H9 (cell line): ENCODE measurements at regions not wholly inside any gene's neighbourhood (a gene's known extent, or its start where the extent isn't known, plus 50 kb on each side); places are given as distances from the start of the nearest gene placed in this dataset.

Experiments
- DNase-seq: peaks from one replicate; pipeline ENCODE4 v3.0.0-alpha.2; 2017
- H2AFZ ChIP-seq: one replicate; pipeline ENCODE4 v1.6.1; 2013; ENCODE audit warnings: mild to moderate bottlenecking, low read length, control low read depth, moderate library complexity
- H2AK5ac ChIP-seq: 2 replicates; pipeline ENCODE4 v1.6.1; 2013; ENCODE audit warnings: low read length, control low read depth, mixed read lengths; ENCODE audit not compliant: insufficient read length
- H2BK120ac ChIP-seq: one replicate; pipeline ENCODE4 v1.6.1; 2013; ENCODE audit warnings: low read depth, mild to moderate bottlenecking, low read length, control low read depth, inconsistent platforms; ENCODE audit not compliant: poor library complexity, severe bottlenecking
- H2BK12ac ChIP-seq: 2 replicates; pipeline ENCODE4 v1.6.1; 2013; ENCODE audit warnings: low read length, control low read depth, mixed read lengths, low read depth; ENCODE audit not compliant: insufficient read length
- H2BK15ac ChIP-seq: 2 replicates; pipeline ENCODE4 v1.6.1; 2013; ENCODE audit warnings: low read depth, low read length, control low read depth
- H2BK20ac ChIP-seq: one replicate; pipeline ENCODE4 v1.6.1; 2013; ENCODE audit warnings: low read depth, mild to moderate bottlenecking, low read length, control low read depth, inconsistent platforms; ENCODE audit not compliant: poor library complexity, severe bottlenecking
- H2BK5ac ChIP-seq: 2 replicates; pipeline ENCODE4 v1.6.1; 2013; ENCODE audit warnings: low read length, control low read depth, mixed read lengths; ENCODE audit not compliant: insufficient read length
- H3K14ac ChIP-seq: 2 replicates; pipeline ENCODE4 v1.6.1; 2013; ENCODE audit warnings: low read length, control low read depth; ENCODE audit not compliant: insufficient read depth
- H3K18ac ChIP-seq: 2 replicates; pipeline ENCODE4 v1.6.1; 2013; ENCODE audit warnings: low read depth, mild to moderate bottlenecking, mixed read lengths, low read length, control low read depth; ENCODE audit not compliant: insufficient read length
- H3K23ac ChIP-seq: 2 replicates; pipeline ENCODE4 v1.6.1; 2013; ENCODE audit warnings: low read length, control low read depth, mixed read lengths, low read depth; ENCODE audit not compliant: insufficient read length
- H3K23me2 ChIP-seq: 2 replicates; pipeline ENCODE4 v1.6.1; 2013; ENCODE audit warnings: low read depth, mild to moderate bottlenecking, mixed read lengths, low read length, control low read depth; ENCODE audit not compliant: insufficient read length, poor library complexity, severe bottlenecking
- H3K27ac ChIP-seq: 2 replicates; pipeline ENCODE4 v1.5.1; 2013; ENCODE audit warnings: low read length, control low read depth, mixed read lengths, low read depth; ENCODE audit not compliant: insufficient read length
- H3K27me3 ChIP-seq: 2 replicates; pipeline ENCODE4 v1.6.1; 2013; ENCODE audit warnings: low read length, control low read depth, inconsistent platforms; ENCODE audit not compliant: insufficient read depth
- H3K4ac ChIP-seq: 2 replicates; pipeline ENCODE4 v1.6.1; 2013; ENCODE audit warnings: low read depth, mild to moderate bottlenecking, control low read depth, inconsistent platforms, low read length, moderate library complexity
- H3K4me1 ChIP-seq: 2 replicates; pipeline ENCODE4 v1.6.1; 2013; ENCODE audit warnings: low read length, control low read depth, inconsistent platforms; ENCODE audit not compliant: insufficient read depth
- H3K4me2 ChIP-seq: 2 replicates; pipeline ENCODE4 v1.6.1; 2013; ENCODE audit warnings: low read length, control low read depth, mixed read lengths; ENCODE audit not compliant: insufficient read length, insufficient read depth
- H3K56ac ChIP-seq: 2 replicates; pipeline ENCODE4 v1.6.1; 2013; ENCODE audit warnings: low read depth, mild to moderate bottlenecking, mixed read lengths, low read length, control low read depth; ENCODE audit not compliant: insufficient read length
- H3K79me1 ChIP-seq: 2 replicates; pipeline ENCODE4 v1.6.1; 2013; ENCODE audit warnings: low read depth, mild to moderate bottlenecking, moderate library complexity, low read length, control low read depth, inconsistent platforms; ENCODE audit not compliant: insufficient read depth, poor library complexity, severe bottlenecking
- H3K79me2 ChIP-seq: 2 replicates; pipeline ENCODE4 v1.6.1; 2013; ENCODE audit warnings: low read length, control low read depth, inconsistent platforms; ENCODE audit not compliant: insufficient read depth
- H3K9ac ChIP-seq: 2 replicates; pipeline ENCODE4 v1.6.1; 2013; ENCODE audit warnings: low read length, control low read depth, mixed read lengths; ENCODE audit not compliant: insufficient read length; ENCODE audit errors: extremely low read depth
- H3K9me3 ChIP-seq: one replicate; pipeline ENCODE4 v1.6.1; 2013; ENCODE audit warnings: low read depth, low read length, inconsistent platforms; ENCODE audit not compliant: control insufficient read depth
- H3T11ph ChIP-seq: one replicate; pipeline ENCODE4 v1.6.1; 2013; ENCODE audit warnings: mild to moderate bottlenecking, low read length, control low read depth, inconsistent platforms
- H4K20me1 ChIP-seq: one replicate; pipeline ENCODE4 v1.6.1; 2013; ENCODE audit not compliant: control insufficient read depth, insufficient read length, insufficient read depth
- H4K5ac ChIP-seq: 2 replicates; pipeline ENCODE4 v1.6.1; 2013; ENCODE audit warnings: low read depth, mild to moderate bottlenecking, mixed read lengths, low read length, control low read depth; ENCODE audit not compliant: insufficient read length
- H4K8ac ChIP-seq: replicated peaks from 2 replicates; pipeline ENCODE4 v1.6.1; 2013; ENCODE audit warnings: low read length, control low read depth, mixed read lengths, low read depth; ENCODE audit not compliant: insufficient read length
- H4K91ac ChIP-seq: 2 replicates; pipeline ENCODE4 v1.6.1; 2013; ENCODE audit warnings: low read depth, mild to moderate bottlenecking, moderate library complexity, mixed read lengths, low read length, control low read depth; ENCODE audit not compliant: insufficient read length
- H3K27ac Mint-ChIP-seq, 3 experiments: 2 replicates in 2 of 3; 3 replicates in 1 of 3; pipeline ENCODE4 v1.8.0; 2020 to 2021; ENCODE audit warnings: mixed read lengths in 3 of 3, mild to moderate bottlenecking in 1 of 3, moderate library complexity in 1 of 3
- H3K27me3 Mint-ChIP-seq: 2 replicates; pipeline ENCODE4 v1.8.0; 2021; ENCODE audit warnings: low read depth, mild to moderate bottlenecking, moderate library complexity, mixed read lengths
- H3K36me3 Mint-ChIP-seq, 3 experiments: 2 replicates in 2 of 3; 3 replicates in 1 of 3; pipeline ENCODE4 v1.8.0; 2020 to 2021; ENCODE audit warnings: low read depth in 3 of 3, mixed read lengths in 3 of 3; ENCODE audit not compliant: insufficient read depth in 1 of 3
- H3K4me1 Mint-ChIP-seq, 2 experiments: 2 replicates each; pipeline ENCODE4 v1.8.0; 2020; ENCODE audit warnings: mixed read lengths in 2 of 2
- H3K4me3 Mint-ChIP-seq, 2 experiments: 2 replicates in 1 of 2; 3 replicates in 1 of 2; pipeline ENCODE4 v1.8.0; 2020 to 2021; ENCODE audit warnings: mild to moderate bottlenecking in 2 of 2, mixed read lengths in 2 of 2, moderate library complexity in 1 of 2
- H3K9me3 Mint-ChIP-seq, 2 experiments: 2 replicates in 1 of 2; 3 replicates in 1 of 2; pipeline ENCODE4 v1.8.0; 2020; ENCODE audit warnings: mild to moderate bottlenecking in 2 of 2, mixed read lengths in 2 of 2, moderate library complexity in 1 of 2
- WGBS: extraction: QIAGEN DNeasy Blood & Tissue Kit; methylation state at CpG from one replicate; pipeline ENCODE4 v1.1.7; 2013; ENCODE audit warnings: missing lambda C conversion rate, low lambda C conversion rate, mixed read lengths; ENCODE audit not compliant: insufficient read length; ENCODE audit errors: extremely low coverage; 5-methylcytosine and 5-hydroxymethylcytosine counted together
- TF ChIP-seq, protein P1 (sequence below): fragments of 200-600 bp; sonication (generic); conservative IDR thresholded peaks from 3 replicates; pipeline ENCODE4 v1.8.0; 2021; ENCODE audit warnings: antibody characterized with exemption, mild to moderate bottlenecking

DNA sequence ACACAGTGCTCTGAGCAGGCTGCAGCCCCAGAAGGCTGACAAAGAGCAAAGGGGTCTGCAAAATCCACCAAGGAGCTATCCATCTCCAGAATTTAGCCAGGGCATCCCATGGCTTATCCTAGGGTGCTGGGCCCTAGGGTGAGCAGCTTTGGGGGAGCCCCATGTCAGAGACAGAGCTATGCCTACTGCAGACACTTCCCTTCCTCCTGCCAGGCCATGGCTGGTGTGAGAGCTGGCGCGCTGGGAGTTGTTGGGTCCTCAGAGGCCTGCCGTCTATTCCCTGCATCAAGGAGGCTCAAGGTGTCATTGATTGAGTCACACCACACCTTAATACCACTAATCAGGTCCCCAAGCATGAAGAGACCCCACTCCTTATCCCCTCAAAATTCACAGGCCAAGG, 85.3 kb upstream of the TP53I11 start:
- Mint-ChIP-seq H3K27ac (peak overlapping the region in 1 of 3 experiments; percentile 41; a peak in 1 of 7 replicates), H3K36me3 (peaks cover 0 to 16% (median 5%) of the 10 kb centered on the region in 3 experiments; a peak in 4 of 7 replicates), H3K9me3 (peaks cover 8 to 14% of the 10 kb centered on the region in 2 experiments; a peak in 4 of 5 replicates), H3K4me3 (no peak overlapping the region), H3K27me3 (peaks cover 8% of the 10 kb centered on the region), H3K4me1 (no peaks in the 10 kb centered on the region)
- Histone ChIP-seq H3K4me2 (no peak overlapping the region), H4K91ac (no peak overlapping the region), H2BK12ac (no peak overlapping the region), H3K27me3 (no peaks in the 10 kb centered on the region), H3K79me1 (no peaks in the 10 kb centered on the region), H3K4me1 (no peaks in the 10 kb centered on the region), H3K56ac (no peak overlapping the region), H3K4ac (no peak overlapping the region), H3K18ac (no peak overlapping the region), H3K23me2 (no peaks in the 10 kb centered on the region), H2BK20ac (no peak overlapping the region), H2BK120ac (no peak overlapping the region), H2BK5ac (no peak overlapping the region), H3K23ac (no peak overlapping the region), H2AK5ac (no peak overlapping the region), H3K9ac (no peak overlapping the region), H3T11ph (no peak overlapping the region), H2AFZ (no peak overlapping the region), H3K79me2 (no peaks in the 10 kb centered on the region), H4K20me1 (no peaks in the 10 kb centered on the region), H3K9me3 (peaks cover 8% of the 10 kb centered on the region), H3K27ac (no peak overlapping the region), H4K8ac (no peak overlapping the region), H3K14ac (no peak overlapping the region), H4K5ac (no peak overlapping the region), H2BK15ac (no peak overlapping the region)
- TF ChIP-seq, protein P1, sequence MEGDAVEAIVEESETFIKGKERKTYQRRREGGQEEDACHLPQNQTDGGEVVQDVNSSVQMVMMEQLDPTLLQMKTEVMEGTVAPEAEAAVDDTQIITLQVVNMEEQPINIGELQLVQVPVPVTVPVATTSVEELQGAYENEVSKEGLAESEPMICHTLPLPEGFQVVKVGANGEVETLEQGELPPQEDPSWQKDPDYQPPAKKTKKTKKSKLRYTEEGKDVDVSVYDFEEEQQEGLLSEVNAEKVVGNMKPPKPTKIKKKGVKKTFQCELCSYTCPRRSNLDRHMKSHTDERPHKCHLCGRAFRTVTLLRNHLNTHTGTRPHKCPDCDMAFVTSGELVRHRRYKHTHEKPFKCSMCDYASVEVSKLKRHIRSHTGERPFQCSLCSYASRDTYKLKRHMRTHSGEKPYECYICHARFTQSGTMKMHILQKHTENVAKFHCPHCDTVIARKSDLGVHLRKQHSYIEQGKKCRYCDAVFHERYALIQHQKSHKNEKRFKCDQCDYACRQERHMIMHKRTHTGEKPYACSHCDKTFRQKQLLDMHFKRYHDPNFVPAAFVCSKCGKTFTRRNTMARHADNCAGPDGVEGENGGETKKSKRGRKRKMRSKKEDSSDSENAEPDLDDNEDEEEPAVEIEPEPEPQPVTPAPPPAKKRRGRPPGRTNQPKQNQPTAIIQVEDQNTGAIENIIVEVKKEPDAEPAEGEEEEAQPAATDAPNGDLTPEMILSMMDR: no peak
- WGBS: no CpG with 5 or more reads among the region's 3 CpGs
- DNase-seq: no peak
